ENCODE measurements at regions not wholly inside any gene's neighbourhood (a gene's known extent, or its start where the extent isn't known, plus 50 kb on each side); places are given as distances from the start of the nearest gene placed in this dataset.

DNA sequence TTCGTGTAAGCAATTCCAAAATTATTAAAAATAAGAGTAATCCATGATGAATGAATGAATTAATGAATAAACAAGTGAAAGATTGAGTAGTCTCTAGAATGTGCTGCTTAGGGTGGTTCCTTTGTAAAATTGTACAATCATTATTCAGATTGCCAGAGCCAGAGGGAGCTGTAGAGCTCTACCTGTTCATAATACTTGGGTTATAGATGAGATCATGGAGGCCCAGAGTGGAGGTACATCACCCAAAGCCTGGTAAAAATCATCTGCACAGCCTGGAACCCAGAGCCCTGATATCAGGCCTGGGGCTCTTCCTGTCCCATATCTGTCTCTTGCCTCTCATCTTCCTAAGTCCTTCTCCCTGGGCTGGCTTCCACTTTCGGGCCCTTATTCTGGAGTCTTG is 297.2 kb downstream of the RPLP1 start:
- WGBS, 3 donors: 88 to 92% (median 90%) methylated on average over 2 of the region's 2 CpGs
- Histone ChIP-seq H3K27ac (no peak overlapping the region), H3K4me3 (no peak overlapping the region), H3K9me3 (no peaks in the 10 kb centered on the region), H3K4me1 (ENCODE audit: insufficient read depth) (no peaks in the 10 kb centered on the region), H3K27me3 (no peaks in the 10 kb centered on the region), H3K36me3 (no peaks in the 10 kb centered on the region)
- intact Hi-C loops (cut with DNase I): no loop called here
- no peak for DNase-seq
- TF ChIP-seq, protein P1, sequence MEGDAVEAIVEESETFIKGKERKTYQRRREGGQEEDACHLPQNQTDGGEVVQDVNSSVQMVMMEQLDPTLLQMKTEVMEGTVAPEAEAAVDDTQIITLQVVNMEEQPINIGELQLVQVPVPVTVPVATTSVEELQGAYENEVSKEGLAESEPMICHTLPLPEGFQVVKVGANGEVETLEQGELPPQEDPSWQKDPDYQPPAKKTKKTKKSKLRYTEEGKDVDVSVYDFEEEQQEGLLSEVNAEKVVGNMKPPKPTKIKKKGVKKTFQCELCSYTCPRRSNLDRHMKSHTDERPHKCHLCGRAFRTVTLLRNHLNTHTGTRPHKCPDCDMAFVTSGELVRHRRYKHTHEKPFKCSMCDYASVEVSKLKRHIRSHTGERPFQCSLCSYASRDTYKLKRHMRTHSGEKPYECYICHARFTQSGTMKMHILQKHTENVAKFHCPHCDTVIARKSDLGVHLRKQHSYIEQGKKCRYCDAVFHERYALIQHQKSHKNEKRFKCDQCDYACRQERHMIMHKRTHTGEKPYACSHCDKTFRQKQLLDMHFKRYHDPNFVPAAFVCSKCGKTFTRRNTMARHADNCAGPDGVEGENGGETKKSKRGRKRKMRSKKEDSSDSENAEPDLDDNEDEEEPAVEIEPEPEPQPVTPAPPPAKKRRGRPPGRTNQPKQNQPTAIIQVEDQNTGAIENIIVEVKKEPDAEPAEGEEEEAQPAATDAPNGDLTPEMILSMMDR (IDR thresholded peaks at IDR 0.05): no peak
- TF ChIP-seq POLR2A (IDR thresholded peaks at IDR 0.05): no peak
- TF ChIP-seq EP300 (IDR thresholded peaks at IDR 0.05): no peak

DNA sequence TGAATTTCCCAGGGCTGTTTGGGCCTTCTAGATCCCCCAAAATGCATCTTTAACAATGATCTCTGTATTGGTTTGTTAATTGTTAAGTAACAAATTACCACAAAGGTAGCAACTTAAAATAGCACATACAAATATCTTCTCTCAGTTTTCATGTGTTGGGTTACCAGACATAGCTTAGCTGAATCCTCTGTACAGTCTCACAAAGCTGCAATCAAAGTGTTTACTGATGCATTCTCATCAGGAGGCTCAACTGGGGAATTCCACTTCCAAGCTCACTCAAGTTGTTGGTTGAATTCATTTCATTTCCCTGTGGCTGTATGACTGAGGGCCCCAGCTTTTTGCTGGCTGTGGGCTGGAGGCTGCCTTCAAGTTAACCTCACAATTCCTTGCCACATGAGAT is 297.6 kb downstream of the RPLP1 start:
- Histone ChIP-seq H3K9me3 (no peaks in the 10 kb centered on the region), H3K4me3 (no peak overlapping the region), H3K36me3 (no peaks in the 10 kb centered on the region), H3K27ac (no peak overlapping the region), H3K4me1 (ENCODE audit: insufficient read depth) (no peaks in the 10 kb centered on the region), H3K27me3 (no peaks in the 10 kb centered on the region)
- TF ChIP-seq POLR2A (IDR thresholded peaks at IDR 0.05) (no peak), EP300 (IDR thresholded peaks at IDR 0.05) (no peak)
- TF ChIP-seq, protein P1 (IDR thresholded peaks at IDR 0.05): no peak
- no peak for DNase-seq
- intact Hi-C loops (cut with DNase I): no loop called here

DNA sequence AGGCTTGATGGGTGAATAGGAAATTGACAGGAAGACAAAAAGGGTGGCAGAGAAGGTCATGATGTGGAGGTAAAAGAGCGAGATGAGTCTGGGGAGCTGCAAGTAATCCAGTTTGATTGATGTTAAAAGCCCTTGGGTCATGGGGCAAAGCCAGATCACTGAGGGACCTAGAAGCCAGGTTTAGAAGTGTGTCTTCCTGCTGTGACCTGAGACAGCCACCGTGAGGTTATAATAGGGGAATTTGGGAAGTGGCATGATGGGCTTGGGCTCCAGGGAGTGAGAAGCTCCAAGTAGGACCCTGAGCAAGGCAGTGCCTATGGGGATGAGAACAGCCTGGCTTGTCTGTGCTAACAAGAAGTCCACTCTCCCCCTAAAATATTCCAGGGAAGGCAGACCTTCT is 298.5 kb downstream of the RPLP1 start:
- H3K36me3 ChIP-seq: no peaks in the 10 kb centered on the region
- H3K27ac ChIP-seq: no peak overlapping the region
- H3K9me3 ChIP-seq: no peaks in the 10 kb centered on the region
- WGBS, 3 donors: 85 to 93% (median 90%) methylated on average over 2 of the region's 2 CpGs
- no peak for DNase-seq
- H3K4me1 ChIP-seq (ENCODE audit: insufficient read depth): no peaks in the 10 kb centered on the region
- intact Hi-C loops (cut with DNase I): no loop called here
- H3K27me3 ChIP-seq: no peaks in the 10 kb centered on the region
- H3K4me3 ChIP-seq: no peak overlapping the region
- TF ChIP-seq POLR2A (IDR thresholded peaks at IDR 0.05) (no peak), EP300 (IDR thresholded peaks at IDR 0.05) (no peak)
- TF ChIP-seq, protein P1 (IDR thresholded peaks at IDR 0.05): no peak

DNA sequence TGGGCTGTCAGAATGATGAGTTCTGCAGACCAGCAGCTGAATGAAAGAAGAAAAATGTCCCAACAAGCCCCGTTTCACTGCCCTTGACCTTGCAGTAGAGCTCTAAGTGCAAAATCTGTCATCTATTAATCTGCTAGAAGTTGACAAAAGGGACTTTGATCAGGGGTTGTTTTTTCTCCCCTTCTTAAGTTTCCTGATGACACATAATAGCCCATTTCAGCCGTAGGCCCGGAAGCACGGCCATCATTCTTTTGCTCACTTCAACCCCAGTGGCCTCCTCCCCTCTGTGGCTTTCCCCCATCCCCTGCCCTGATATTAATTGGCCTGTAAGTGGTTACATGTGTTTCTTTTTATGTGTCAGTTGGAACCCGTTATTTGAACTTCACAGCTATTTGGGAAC is 298.9 kb downstream of the RPLP1 start:
- Histone ChIP-seq H3K9me3 (no peaks in the 10 kb centered on the region), H3K4me1 (ENCODE audit: insufficient read depth) (no peaks in the 10 kb centered on the region), H3K36me3 (no peaks in the 10 kb centered on the region), H3K27ac (no peak overlapping the region), H3K4me3 (no peak overlapping the region), H3K27me3 (no peaks in the 10 kb centered on the region)
- intact Hi-C loops (cut with DNase I): no loop called here
- DNase-seq: no peak
- TF ChIP-seq, protein P1 (IDR thresholded peaks at IDR 0.05): no peak
- TF ChIP-seq EP300 (IDR thresholded peaks at IDR 0.05) (no peak), POLR2A (IDR thresholded peaks at IDR 0.05) (no peak)
- WGBS, 3 donors: 67 to 73% (median 69%) methylated on average over 5 of the region's 5 CpGs

DNA sequence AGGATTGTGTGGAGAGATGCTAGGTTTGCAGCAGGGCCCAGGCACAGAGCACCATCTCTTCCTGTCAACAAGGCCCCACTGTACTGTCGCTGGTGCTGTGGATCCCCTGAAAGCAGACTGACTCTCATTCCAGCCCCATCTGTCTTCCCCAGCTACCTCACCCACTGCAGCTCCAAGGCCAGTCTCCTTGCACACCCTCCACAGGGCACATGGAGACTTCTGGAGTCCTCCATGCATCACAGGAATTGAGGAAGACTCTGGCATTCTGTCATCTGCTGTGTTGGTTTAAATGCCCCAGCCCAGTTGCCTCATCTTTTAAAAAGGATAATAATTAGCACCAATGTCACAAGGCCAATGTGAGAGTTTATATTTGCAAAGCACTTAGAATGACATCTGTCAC is 301.2 kb downstream of the RPLP1 start:
- intact Hi-C loops (cut with DNase I): no loop called here
- WGBS, 3 donors: 92 to 100% (median 94%) methylated on average over 1 of the region's 1 CpG

More for the DNA sequence above, 301.2 kb downstream of the RPLP1 start:
- H3K27me3 ChIP-seq: no peaks in the 10 kb centered on the region
- no peaks in the 10 kb centered on the region for H3K9me3 ChIP-seq
- H3K4me3 ChIP-seq: no peak overlapping the region
- H3K27ac ChIP-seq: no peak overlapping the region
- no peaks in the 10 kb centered on the region for H3K36me3 ChIP-seq
- TF ChIP-seq POLR2A (IDR thresholded peaks at IDR 0.05) (no peak), EP300 (IDR thresholded peaks at IDR 0.05) (no peak)
- TF ChIP-seq, protein P1 (IDR thresholded peaks at IDR 0.05): no peak
- DNase-seq: no peak
- no peaks in the 10 kb centered on the region for H3K4me1 ChIP-seq (ENCODE audit: insufficient read depth)
